Right lobe of liver (tissue), 4 donors: ENCODE measurements at regions not wholly inside any gene's neighbourhood (a gene's known extent, or its start where the extent isn't known, plus 50 kb on each side); places are given as distances from the start of the nearest gene placed in this dataset.

Experiments
- CTCF ChIP-seq, 4 donors: fragments of 200-600 bp in 3 of 4; fragments of 450-650 bp in 1 of 4; IDR thresholded peaks; one replicate each; pipeline versions ENCODE4 v1.5.1 to v1.8.0; 2016 to 2022; ENCODE audit warnings: antibody characterized with exemption in 4 of 4, mild to moderate bottlenecking in 2 of 4
- POLR2A ChIP-seq: fragments of 450-650 bp; IDR thresholded peaks from one replicate; pipeline ENCODE4 v1.6.1; 2017; ENCODE audit warnings: antibody characterized with exemption, mild to moderate bottlenecking
- donor health status: DM: no; HTN: no; CAD: no.
- donor health status: DM: no; HTN: no; CAD: no.
- donor health status: DM: no; HTN: yes; CAD: no.

DNA sequence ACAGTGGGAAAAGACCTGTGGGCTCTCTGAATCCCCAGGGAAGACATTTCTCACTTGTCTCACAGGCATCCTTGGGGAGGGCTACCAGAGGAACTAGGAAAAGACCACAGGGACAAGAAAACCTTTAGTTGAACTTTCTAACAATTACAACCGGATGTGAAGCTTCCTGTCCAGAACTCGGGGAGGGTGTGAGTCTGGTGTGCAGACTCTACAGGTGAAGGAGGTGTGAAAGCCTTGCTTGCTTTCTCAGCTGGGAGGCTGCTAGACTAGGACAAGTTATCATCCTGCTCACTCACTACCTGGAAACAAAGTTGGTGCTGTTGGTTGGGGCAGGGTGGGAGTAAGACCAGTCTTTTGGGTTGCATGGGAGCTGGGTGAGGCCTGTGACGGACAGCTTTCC, 158.5 kb upstream of the PBDC1 start:
- TF ChIP-seq POLR2A (no peak), CTCF (IDR thresholded peaks at IDR 0.05) (no peak)
